ENCODE measurements at regions not wholly inside any gene's neighbourhood (a gene's known extent, or its start where the extent isn't known, plus 50 kb on each side); places are given as distances from the start of the nearest gene placed in this dataset.

GRCh38 chr15:61549727-61550126, 320.6 kb upstream of the RORA start:
- DNase-seq (ENCODE audit: low spot score) = peak; percentile 63
- ATAC-seq = peak; percentile 98

- ATAC-seq (no peak), DNase-seq (ENCODE audit: low spot score) (no peak)
Observed at GRCh38 chr15:61545763-61546162, 316.7 kb upstream of the RORA start.

GRCh38 chr15:61541516-61541915, 312.4 kb upstream of the RORA start:
- no peak for DNase-seq (ENCODE audit: low spot score)
- no peak for ATAC-seq

GRCh38 chr15:61537337-61537736, 308.2 kb upstream of the RORA start:
- ATAC-seq (no peak), DNase-seq (ENCODE audit: low spot score) (no peak)

GRCh38 chr15:61534986-61535385, 305.9 kb upstream of the RORA start:
- ATAC-seq (no peak), DNase-seq (ENCODE audit: low spot score) (no peak)

GRCh38 chr15:61530769-61531168, 301.7 kb upstream of the RORA start:
- DNase-seq (ENCODE audit: low spot score) = no peak
- no peak for ATAC-seq

GRCh38 chr15:61528581-61528910, 299.4 kb upstream of the RORA start:
- ATAC-seq = no peak
- DNase-seq (ENCODE audit: low spot score) = no peak

GRCh38 chr15:61527836-61528580, 298.9 kb upstream of the RORA start:
- ATAC-seq (peak; percentile 23), DNase-seq (ENCODE audit: low spot score) (no peak)

- ATAC-seq (no peak), DNase-seq (ENCODE audit: low spot score) (no peak)
Observed at GRCh38 chr15:61524545-61524944, 295.4 kb upstream of the RORA start.

- ATAC-seq (no peak), DNase-seq (ENCODE audit: low spot score) (no peak)
Observed at GRCh38 chr15:61524086-61524485, 295.0 kb upstream of the RORA start.

GRCh38 chr15:61522411-61522810, 293.3 kb upstream of the RORA start:
- DNase-seq (ENCODE audit: low spot score) (no peak), ATAC-seq (no peak)

- no peak for ATAC-seq
- no peak for DNase-seq (ENCODE audit: low spot score)
Observed at GRCh38 chr15:61521953-61522352, 292.9 kb upstream of the RORA start.

GRCh38 chr15:61519296-61519695, 290.2 kb upstream of the RORA start:
- ATAC-seq (peak; percentile 47), DNase-seq (ENCODE audit: low spot score) (no peak)

GRCh38 chr15:61518191-61518950, 289.3 kb upstream of the RORA start:
- ATAC-seq (no peak), DNase-seq (ENCODE audit: low spot score) (no peak)

- ATAC-seq (no peak), DNase-seq (ENCODE audit: low spot score) (no peak)
Observed at GRCh38 chr15:61517776-61518175, 288.7 kb upstream of the RORA start.

- ATAC-seq = no peak
- DNase-seq (ENCODE audit: low spot score) = no peak
Observed at GRCh38 chr15:61517335-61517734, 288.2 kb upstream of the RORA start.

GRCh38 chr15:61511756-61512155, 282.7 kb upstream of the RORA start:
- ATAC-seq = no peak

GRCh38 chr15:61511089-61511488, 282.0 kb upstream of the RORA start:
- DNase-seq (ENCODE audit: low spot score) = no peak
- peak; percentile 48 for ATAC-seq

More at GRCh38 chr15:61511756-61512155, 282.7 kb upstream of the RORA start:
- no peak for DNase-seq (ENCODE audit: low spot score)

- DNase-seq (ENCODE audit: low spot score) (no peak), ATAC-seq (no peak)
Observed at GRCh38 chr15:61509327-61509840, 280.3 kb upstream of the RORA start.

GRCh38 chr15:61503383-61503969, 274.4 kb upstream of the RORA start:
- ATAC-seq = peak; percentile 5
- no peak for DNase-seq (ENCODE audit: low spot score)

- ATAC-seq (peak; percentile 89), DNase-seq (ENCODE audit: low spot score) (peak; percentile 71)
Observed at GRCh38 chr15:61501815-61502389, 272.8 kb upstream of the RORA start.

All from left lobe of liver (tissue), 2 donors.